Caco-2 (cell line): ENCODE measurements at regions not wholly inside any gene's neighbourhood (a gene's known extent, or its start where the extent isn't known, plus 50 kb on each side); places are given as distances from the start of the nearest gene placed in this dataset.

Experiments
- BruUV-seq: library from RNA; stranded (reverse); fragments of 400-500 nt; replicated peaks from 2 replicates; lab custom pipeline; 2021; lab: Mats Ljungman, UMichigan
- CTCF ChIA-PET: fragments of 300-600 bp; sonication (Branson Sonifier 250); formaldehyde crosslinking; loops from one replicate; lab custom pipeline; 2022; ENCODE audit warnings: antibody characterized with exemption; lab: Charles Lee
- POLR2A ChIA-PET: fragments of 300-600 bp; sonication (Branson Sonifier 250); formaldehyde crosslinking; loops from one replicate; lab custom pipeline; 2022; ENCODE audit warnings: antibody characterized with exemption; lab: Charles Lee
- DNase-seq, 2 experiments: peaks; one replicate each; pipeline versions ENCODE4 v3.0.0 to v3.0.0-alpha.2; 2020 to 2022
- H3K27me3 ChIP-seq: replicated peaks from 2 replicates; pipeline ENCODE4 v1.6.0; 2011; ENCODE audit warnings: low read length; ENCODE audit not compliant: control insufficient read depth, insufficient read depth
- H3K36me3 ChIP-seq: 2 replicates; pipeline ENCODE4 v1.5.1; 2011; ENCODE audit warnings: low read length; ENCODE audit not compliant: control insufficient read depth, insufficient read depth
- H3K4me1 ChIP-seq: fragments of 250-450 bp; sonication (Bioruptor Pico); 2 replicates; pipeline ENCODE4 v1.5.1; 2020; ENCODE audit warnings: mild to moderate bottlenecking
- H3K4me3 ChIP-seq: 2 replicates; pipeline ENCODE4 v1.5.1; 2011; ENCODE audit warnings: low read depth, mild to moderate bottlenecking, control low read depth, low read length
- H3K9me3 ChIP-seq: fragments of 250-450 bp; sonication (Bioruptor Pico); 2 replicates; pipeline ENCODE4 v1.5.1; 2020; ENCODE audit warnings: mild to moderate bottlenecking, moderate library complexity
- H3K27ac Mint-ChIP-seq: one replicate; pipeline ENCODE4 v1.8.0; 2022; ENCODE audit warnings: mixed read lengths; ENCODE audit not compliant: unreplicated experiment
- H3K27me3 Mint-ChIP-seq: one replicate; pipeline ENCODE4 v1.8.0; 2022; ENCODE audit warnings: mixed read lengths; ENCODE audit not compliant: insufficient read depth, unreplicated experiment
- H3K36me3 Mint-ChIP-seq: one replicate; pipeline ENCODE4 v1.8.0; 2022; ENCODE audit warnings: mild to moderate bottlenecking, mixed read lengths; ENCODE audit not compliant: insufficient read depth, unreplicated experiment
- H3K4me1 Mint-ChIP-seq: one replicate; pipeline ENCODE4 v1.8.0; 2022; ENCODE audit warnings: low read depth, mixed read lengths; ENCODE audit not compliant: unreplicated experiment
- H3K4me3 Mint-ChIP-seq: one replicate; pipeline ENCODE4 v1.8.0; 2022; ENCODE audit warnings: mild to moderate bottlenecking, moderate library complexity, mixed read lengths; ENCODE audit not compliant: unreplicated experiment
- H3K9me3 Mint-ChIP-seq: one replicate; pipeline ENCODE4 v1.8.0; 2022; ENCODE audit warnings: mixed read lengths; ENCODE audit not compliant: unreplicated experiment
- intact Hi-C: fragments of 100-400 bp; cut with micrococcal nuclease; formaldehyde crosslinking; loops from one replicate; pipeline ENCODE4 v1.10.0; 2022; ENCODE audit not compliant: unreplicated experiment
- TF ChIP-seq, protein P1 (sequence below), 2 experiments: fragments of 200-600 bp in 1 of 2; IDR thresholded peaks; 1 replicate in 1 of 2; 2 replicates in 1 of 2; pipeline versions ENCODE4 v1.5.1 to v1.8.0; 2011 to 2022; ENCODE audit warnings: antibody characterized with exemption in 1 of 2, control low read depth in 1 of 2, inconsistent platforms in 1 of 2, low read depth in 1 of 2, low read length in 1 of 2, mild to moderate bottlenecking in 1 of 2, moderate library complexity in 1 of 2; ENCODE audit not compliant: insufficient read depth in 1 of 2, severe bottlenecking in 1 of 2, unreplicated experiment in 1 of 2

DNA sequence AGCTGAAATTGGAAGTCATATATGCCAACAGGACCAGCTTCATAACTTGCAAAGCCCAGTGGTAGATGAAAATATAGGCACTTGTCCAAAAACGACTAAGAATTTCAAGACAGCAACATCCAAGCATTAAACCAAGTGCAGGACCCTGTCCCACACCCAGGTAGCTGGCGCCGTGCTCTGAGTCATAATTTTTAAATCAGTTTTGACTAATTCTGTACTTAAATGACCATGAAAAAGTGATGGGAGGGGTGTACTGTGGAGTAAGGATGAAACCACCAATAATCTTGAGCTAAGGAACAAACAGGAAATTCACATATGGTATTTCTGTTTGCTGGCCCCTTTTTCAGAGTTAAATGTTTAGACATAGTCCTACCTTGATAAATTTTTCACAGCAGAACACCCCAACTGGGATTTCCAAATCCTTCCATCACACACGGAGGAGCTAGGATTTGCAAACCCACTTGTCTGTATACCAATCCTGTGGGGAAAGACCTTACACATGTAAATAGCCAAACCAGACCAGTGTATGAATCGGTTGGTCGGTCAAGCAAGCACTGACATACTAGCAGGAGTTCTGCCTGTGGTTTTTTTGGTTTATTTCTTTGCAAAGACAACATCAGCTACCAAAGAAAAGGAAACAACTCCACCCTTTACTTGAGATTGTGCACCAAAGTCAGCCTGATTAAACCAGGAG is 235.7 kb upstream of the RAB4A start:
- no TSS peak for BruUV-seq
- H3K4me3 Mint-ChIP-seq = no peak overlapping the region
- H3K27ac Mint-ChIP-seq = no peak overlapping the region
- TF ChIP-seq, protein P1, sequence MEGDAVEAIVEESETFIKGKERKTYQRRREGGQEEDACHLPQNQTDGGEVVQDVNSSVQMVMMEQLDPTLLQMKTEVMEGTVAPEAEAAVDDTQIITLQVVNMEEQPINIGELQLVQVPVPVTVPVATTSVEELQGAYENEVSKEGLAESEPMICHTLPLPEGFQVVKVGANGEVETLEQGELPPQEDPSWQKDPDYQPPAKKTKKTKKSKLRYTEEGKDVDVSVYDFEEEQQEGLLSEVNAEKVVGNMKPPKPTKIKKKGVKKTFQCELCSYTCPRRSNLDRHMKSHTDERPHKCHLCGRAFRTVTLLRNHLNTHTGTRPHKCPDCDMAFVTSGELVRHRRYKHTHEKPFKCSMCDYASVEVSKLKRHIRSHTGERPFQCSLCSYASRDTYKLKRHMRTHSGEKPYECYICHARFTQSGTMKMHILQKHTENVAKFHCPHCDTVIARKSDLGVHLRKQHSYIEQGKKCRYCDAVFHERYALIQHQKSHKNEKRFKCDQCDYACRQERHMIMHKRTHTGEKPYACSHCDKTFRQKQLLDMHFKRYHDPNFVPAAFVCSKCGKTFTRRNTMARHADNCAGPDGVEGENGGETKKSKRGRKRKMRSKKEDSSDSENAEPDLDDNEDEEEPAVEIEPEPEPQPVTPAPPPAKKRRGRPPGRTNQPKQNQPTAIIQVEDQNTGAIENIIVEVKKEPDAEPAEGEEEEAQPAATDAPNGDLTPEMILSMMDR (IDR thresholded peaks at IDR 0.05; ENCODE audit: insufficient read depth in 1 of 2, low read depth in 1 of 2, low read length in 1 of 2, severe bottlenecking in 1 of 2, unreplicated experiment in 1 of 2) = no peak
- no peaks in the 10 kb centered on the region for H3K36me3 Mint-ChIP-seq
- Histone ChIP-seq H3K4me3 (no peak overlapping the region), H3K27me3 (no peaks in the 10 kb centered on the region), H3K9me3 (no peaks in the 10 kb centered on the region), H3K36me3 (no peaks in the 10 kb centered on the region), H3K4me1 (no peaks in the 10 kb centered on the region)
- ChIA-PET POLR2A (interaction anchor here (0.7 kb wide), 1 partner anchor 12 kb away, joined by 6 read pairs; no protein-coding TSS in a partner anchor), CTCF (no interaction called here)
- no peaks in the 10 kb centered on the region for H3K4me1 Mint-ChIP-seq
- H3K27me3 Mint-ChIP-seq = peaks cover 12% of the 10 kb centered on the region
- intact Hi-C loops = no loop called here
- no peak for DNase-seq
- H3K9me3 Mint-ChIP-seq = no peaks in the 10 kb centered on the region

DNA sequence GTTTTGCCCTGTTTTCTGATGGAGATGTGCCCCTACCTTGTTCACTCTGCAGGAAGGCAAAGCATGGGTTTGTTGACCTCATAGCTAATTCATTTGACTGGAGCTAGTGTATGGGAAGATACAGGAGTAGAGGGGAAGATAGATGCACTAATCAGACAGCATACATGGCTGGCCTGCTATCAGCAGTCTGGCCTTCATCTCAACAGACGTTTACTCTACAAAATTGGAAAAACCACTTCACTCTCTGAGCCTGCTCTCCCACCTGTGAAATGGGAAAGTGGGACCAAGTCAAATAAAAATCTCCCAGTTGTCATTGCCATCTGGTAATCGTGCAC is 235.2 kb upstream of the RAB4A start:
- intact Hi-C loops = no loop called here
- Histone ChIP-seq H3K9me3 (no peaks in the 10 kb centered on the region), H3K36me3 (no peaks in the 10 kb centered on the region), H3K4me3 (no peak overlapping the region), H3K4me1 (no peaks in the 10 kb centered on the region), H3K27me3 (no peaks in the 10 kb centered on the region)
- Mint-ChIP-seq H3K4me1 (no peaks in the 10 kb centered on the region), H3K9me3 (no peaks in the 10 kb centered on the region), H3K27me3 (peaks cover 15% of the 10 kb centered on the region), H3K27ac (no peak overlapping the region), H3K4me3 (no peak overlapping the region), H3K36me3 (no peaks in the 10 kb centered on the region)
- no peak for DNase-seq
- ChIA-PET POLR2A (interaction anchor here (0.7 kb wide), 1 partner anchor 13 kb away, joined by 6 read pairs; no protein-coding TSS in a partner anchor), CTCF (no interaction called here)
- BruUV-seq = no TSS peak
- TF ChIP-seq, protein P1 (IDR thresholded peaks at IDR 0.05; ENCODE audit: insufficient read depth in 1 of 2, low read depth in 1 of 2, low read length in 1 of 2, severe bottlenecking in 1 of 2, unreplicated experiment in 1 of 2) = no peak

DNA sequence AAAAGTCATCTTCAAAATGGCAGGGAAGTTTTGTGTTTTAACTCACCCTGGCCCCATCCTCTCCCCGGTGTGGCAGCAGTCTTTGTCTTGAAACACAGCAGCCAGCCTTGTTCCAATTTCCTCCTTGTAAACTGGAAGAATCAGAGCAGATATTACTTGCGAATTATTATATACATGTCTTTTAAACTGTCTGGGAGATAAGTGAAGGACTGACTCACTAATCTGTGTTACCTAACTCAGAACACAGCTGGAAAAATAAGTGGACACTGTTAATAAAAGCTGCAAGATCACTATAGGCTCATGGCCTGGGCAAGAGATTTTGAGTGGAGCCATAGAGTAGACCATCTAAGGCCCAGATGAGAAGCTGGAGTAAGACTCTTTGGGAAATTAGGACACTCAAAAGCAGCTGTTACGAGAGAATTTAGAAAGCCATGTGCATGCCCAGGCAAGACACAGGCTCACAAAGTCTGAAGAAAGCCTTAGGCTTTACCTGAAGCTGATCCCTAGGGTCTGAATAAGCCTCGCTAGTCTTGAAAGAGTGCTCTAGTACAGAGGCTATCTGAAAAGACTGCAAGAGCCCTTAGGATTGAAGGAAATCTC is 233.0 kb upstream of the RAB4A start:
- TF ChIP-seq, protein P1 (IDR thresholded peaks at IDR 0.05; ENCODE audit: insufficient read depth in 1 of 2, low read depth in 1 of 2, low read length in 1 of 2, severe bottlenecking in 1 of 2, unreplicated experiment in 1 of 2) = no peak
- Mint-ChIP-seq H3K36me3 (no peaks in the 10 kb centered on the region), H3K4me1 (no peaks in the 10 kb centered on the region), H3K27ac (no peak overlapping the region), H3K4me3 (no peak overlapping the region), H3K9me3 (no peaks in the 10 kb centered on the region), H3K27me3 (peaks cover 14% of the 10 kb centered on the region)
- intact Hi-C loops = no loop called here
- ChIA-PET POLR2A (no interaction called here), CTCF (no interaction called here)
- DNase-seq = no peak
- H3K4me1 ChIP-seq = no peaks in the 10 kb centered on the region
- BruUV-seq = no TSS peak
- no peaks in the 10 kb centered on the region for H3K9me3 ChIP-seq
- no peaks in the 10 kb centered on the region for H3K27me3 ChIP-seq
- no peak overlapping the region for H3K4me3 ChIP-seq
- H3K36me3 ChIP-seq = no peaks in the 10 kb centered on the region
